Lower lobe of right lung (tissue), 2 donors: ENCODE measurements at regions not wholly inside any gene's neighbourhood (a gene's known extent, or its start where the extent isn't known, plus 50 kb on each side); places are given as distances from the start of the nearest gene placed in this dataset.

Experiments
- ATAC-seq, 2 donors: fragments of 200-7000 bp; cut with Tn5 transposase; one replicate each; pipeline ENCODE4 v1.9.1; 2020 to 2022; ENCODE audit warnings: mild to moderate bottlenecking in 2 of 2, moderate library complexity in 2 of 2
- DNase-seq: peaks from one replicate; pipeline ENCODE4 v3.0.0-alpha.2; 2020
- H3K27ac ChIP-seq: fragments of 200-600 bp; one replicate; pipeline ENCODE4 v1.8.0; 2022
- H3K27me3 ChIP-seq: fragments of 200-600 bp; one replicate; pipeline ENCODE4 v1.8.0; 2022; ENCODE audit warnings: low read depth
- H3K36me3 ChIP-seq: fragments of 200-600 bp; one replicate; pipeline ENCODE4 v1.8.0; 2022; ENCODE audit warnings: mild to moderate bottlenecking
- H3K4me1 ChIP-seq: fragments of 200-600 bp; one replicate; pipeline ENCODE4 v1.8.0; 2022
- H3K4me3 ChIP-seq: fragments of 200-600 bp; one replicate; pipeline ENCODE4 v1.8.0; 2022; ENCODE audit warnings: mild to moderate bottlenecking
- H3K9me3 ChIP-seq: fragments of 200-600 bp; one replicate; pipeline ENCODE4 v1.8.0; 2022
- CTCF ChIP-seq: fragments of 200-600 bp; IDR thresholded peaks from one replicate; pipeline ENCODE4 v1.8.0; 2022; ENCODE audit warnings: antibody characterized with exemption, mild to moderate bottlenecking
- intact Hi-C: fragments of 100-400 bp; cut with DNase I; formaldehyde crosslinking; loops from one replicate; pipeline ENCODE4 v1.11.0; 2022
- donor health status: DM: no; HTN: yes; CAD: no; lungs with severe emphysema.

DNA sequence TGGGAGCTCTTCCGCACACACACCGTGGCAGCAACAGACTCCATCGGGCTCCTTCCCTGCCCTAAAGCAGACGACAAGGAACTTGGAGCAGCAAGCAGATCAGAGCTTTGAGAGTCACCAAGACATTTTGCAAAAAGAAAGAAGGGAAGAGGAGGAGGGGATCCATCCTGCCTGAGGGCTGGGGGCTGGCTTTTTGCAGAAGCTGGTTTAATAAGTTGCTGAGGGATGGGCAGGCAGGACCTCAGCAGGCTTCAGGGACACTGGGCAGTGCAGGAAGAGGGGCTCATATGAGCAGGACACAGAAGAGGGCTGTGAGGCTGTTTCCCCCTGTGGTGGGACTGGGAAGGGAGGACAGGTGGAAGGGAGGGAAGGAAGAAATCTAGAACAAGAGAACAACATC, 133.4 kb upstream of the GSC start:
- no peak overlapping the region for H3K4me3 ChIP-seq
- H3K27ac ChIP-seq = no peak overlapping the region
- no peak for DNase-seq
- no peaks in the 10 kb centered on the region for H3K9me3 ChIP-seq
- TF ChIP-seq CTCF = no peak
- intact Hi-C loops = no loop called here
- ATAC-seq = no peak
- no peaks in the 10 kb centered on the region for H3K4me1 ChIP-seq
- H3K27me3 ChIP-seq = no peaks in the 10 kb centered on the region
- H3K36me3 ChIP-seq = no peaks in the 10 kb centered on the region

- Histone ChIP-seq H3K4me3 (no peak overlapping the region), H3K4me1 (no peaks in the 10 kb centered on the region), H3K36me3 (no peaks in the 10 kb centered on the region), H3K27ac (no peak overlapping the region), H3K9me3 (no peaks in the 10 kb centered on the region), H3K27me3 (no peaks in the 10 kb centered on the region)
- ATAC-seq (no peak), DNase-seq (no peak)
- intact Hi-C loops = no loop called here
- no peak for TF ChIP-seq CTCF
Measured at GRCh38 chr14:94897561-94897960, 127.6 kb upstream of the GSC start.

DNA sequence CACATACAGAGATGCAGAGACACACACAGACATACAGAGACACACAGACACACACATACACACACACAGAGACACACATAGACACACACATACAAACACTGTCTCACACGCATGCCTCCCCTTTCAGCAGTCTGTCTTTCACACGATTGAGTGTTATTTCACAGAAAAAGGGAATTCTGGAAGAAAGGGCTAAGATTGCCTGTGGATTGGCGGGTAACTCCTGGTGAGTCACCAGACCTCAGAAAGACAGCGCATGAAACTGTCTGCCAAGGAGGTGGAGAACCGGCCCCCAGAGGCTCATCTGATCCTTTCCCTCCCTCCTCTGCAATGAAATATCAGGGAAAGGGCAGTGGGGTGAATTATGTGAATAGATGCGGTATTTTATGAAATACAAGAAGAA, 127.2 kb upstream of the GSC start:
- no peak for TF ChIP-seq CTCF
- no peak for DNase-seq
- peaks cover under 1% of the 10 kb centered on the region for H3K27me3 ChIP-seq
- no peaks in the 10 kb centered on the region for H3K36me3 ChIP-seq
- H3K27ac ChIP-seq = no peak overlapping the region
- ATAC-seq = no peak
- H3K4me3 ChIP-seq = no peak overlapping the region
- H3K9me3 ChIP-seq = no peaks in the 10 kb centered on the region
- intact Hi-C loops = no loop called here
- no peaks in the 10 kb centered on the region for H3K4me1 ChIP-seq

DNA sequence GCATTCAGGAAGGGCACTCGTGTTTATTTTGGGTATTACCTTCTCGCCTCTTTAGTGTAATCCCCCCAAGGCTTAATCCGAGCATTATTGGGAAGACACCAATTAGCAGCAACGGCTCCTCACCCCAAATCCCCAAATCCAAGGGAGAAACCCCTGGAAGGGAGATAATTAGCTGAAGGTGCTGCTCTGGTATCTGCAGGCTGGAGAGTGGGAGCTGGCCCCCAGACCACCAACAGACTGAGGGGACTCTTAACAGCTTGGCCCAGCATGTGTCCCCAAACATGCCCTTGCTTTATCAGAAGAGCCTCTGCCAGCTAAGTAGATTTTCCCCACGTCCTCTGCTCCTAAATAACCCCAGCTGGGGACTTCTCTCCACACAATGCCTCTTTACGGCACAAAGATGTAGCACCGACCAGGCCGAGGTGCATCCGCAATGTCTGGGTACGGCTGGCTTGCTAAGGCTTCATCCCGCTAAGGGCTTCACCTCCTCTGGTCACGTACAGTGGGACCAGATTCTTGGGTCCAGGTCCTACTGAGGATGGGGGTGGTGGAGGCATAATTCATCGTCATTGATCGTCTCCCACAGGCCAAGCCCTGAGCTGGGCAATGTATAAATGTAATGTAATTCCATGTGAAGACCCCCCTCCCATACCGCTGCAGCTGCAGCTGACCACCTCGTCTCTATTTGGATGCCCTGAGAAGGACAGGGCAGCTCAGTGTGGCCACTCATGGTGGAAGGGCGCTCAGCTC, 123.7 kb upstream of the GSC start:
- H3K9me3 ChIP-seq = no peaks in the 10 kb centered on the region
- H3K4me1 ChIP-seq = no peaks in the 10 kb centered on the region
- H3K27me3 ChIP-seq = peaks cover 5% of the 10 kb centered on the region
- DNase-seq = no peak
- TF ChIP-seq CTCF = no peak
- no peak for ATAC-seq
- no peak overlapping the region for H3K4me3 ChIP-seq
- H3K27ac ChIP-seq = no peak overlapping the region
- intact Hi-C loops = no loop called here
- no peaks in the 10 kb centered on the region for H3K36me3 ChIP-seq

- DNase-seq = no peak
- Histone ChIP-seq H3K27ac (no peak overlapping the region), H3K4me1 (no peaks in the 10 kb centered on the region), H3K9me3 (no peaks in the 10 kb centered on the region), H3K27me3 (peaks cover 5% of the 10 kb centered on the region), H3K4me3 (no peak overlapping the region), H3K36me3 (no peaks in the 10 kb centered on the region)
- no peak for TF ChIP-seq CTCF
- ATAC-seq = no peak
- intact Hi-C loops = no loop called here
Measured at GRCh38 chr14:94890785-94891184, 120.9 kb upstream of the GSC start.
